ENCODE measurements at regions not wholly inside any gene's neighbourhood (a gene's known extent, or its start where the extent isn't known, plus 50 kb on each side); places are given as distances from the start of the nearest gene placed in this dataset.

DNA sequence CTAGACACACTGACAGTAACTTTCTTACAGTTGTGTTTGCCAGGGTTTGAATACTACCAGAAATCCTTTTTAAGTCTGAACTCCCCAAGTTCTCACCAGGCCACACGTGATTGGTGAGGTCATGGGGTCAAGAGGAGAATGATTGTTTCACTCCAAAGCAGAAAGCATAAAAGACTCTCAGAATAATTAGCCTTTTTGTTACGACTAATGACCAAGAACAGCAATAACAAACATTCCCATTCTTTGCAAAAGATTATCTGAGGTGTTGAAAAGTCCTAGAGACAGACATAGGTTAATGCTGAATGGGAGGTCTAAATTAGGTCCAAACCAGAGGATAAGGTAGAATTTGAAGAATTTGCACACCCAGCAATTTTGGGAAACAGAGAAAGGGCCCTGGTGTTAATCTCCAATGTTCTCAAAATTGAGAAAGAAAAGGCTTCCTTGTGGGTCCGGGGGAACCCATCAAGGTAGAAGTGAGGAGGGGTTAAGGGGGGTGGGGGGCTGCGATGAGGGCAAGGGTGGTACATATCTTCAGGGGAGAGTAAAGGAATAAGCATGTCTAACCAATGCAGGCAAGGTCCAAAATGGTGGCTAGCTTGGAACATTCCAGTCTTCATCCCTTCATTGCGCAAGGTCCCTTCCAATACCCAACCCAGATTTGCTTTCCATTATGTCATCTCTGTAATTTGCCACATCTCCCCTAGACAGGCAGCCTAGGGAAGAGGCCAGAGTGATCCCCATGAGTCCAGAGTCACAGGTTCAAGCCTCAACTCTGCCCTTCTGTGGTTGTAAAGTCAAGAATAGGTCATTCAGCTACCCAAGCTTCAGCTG, 74.6 kb upstream of the NFIA start:
- DNase-seq (ENCODE audit: extremely low read depth, low read depth): no peak
- H3K4me3 ChIP-seq (replicated peaks; ENCODE audit: low read depth, low read length): no peak overlapping the region
- TF ChIP-seq CTCF (IDR thresholded peaks at IDR 0.05; ENCODE audit: low read depth, low read length, missing control alignments): no peak

GRCh38 chr1:61005614-61006580, 76.5 kb upstream of the NFIA start:
- no peak for DNase-seq (ENCODE audit: extremely low read depth, low read depth)
- TF ChIP-seq CTCF (IDR thresholded peaks at IDR 0.05; ENCODE audit: low read depth, low read length, missing control alignments): no peak
- H3K4me3 ChIP-seq (replicated peaks; ENCODE audit: low read depth, low read length): no peak overlapping the region

GRCh38 chr1:61004262-61005003, 77.9 kb upstream of the NFIA start:
- DNase-seq (ENCODE audit: extremely low read depth, low read depth): no peak
- no peak for TF ChIP-seq CTCF (IDR thresholded peaks at IDR 0.05; ENCODE audit: low read depth, low read length, missing control alignments)
- H3K4me3 ChIP-seq (replicated peaks; ENCODE audit: low read depth, low read length): no peak overlapping the region

GRCh38 chr1:61000327-61000726, 82.0 kb upstream of the NFIA start:
- no peak for DNase-seq (ENCODE audit: extremely low read depth, low read depth)
- no peak overlapping the region for H3K4me3 ChIP-seq (replicated peaks; ENCODE audit: low read depth, low read length)
- no peak for TF ChIP-seq CTCF (IDR thresholded peaks at IDR 0.05; ENCODE audit: low read depth, low read length, missing control alignments)

- DNase-seq (ENCODE audit: extremely low read depth, low read depth): no peak
- no peak overlapping the region for H3K4me3 ChIP-seq (replicated peaks; ENCODE audit: low read depth, low read length)
- no peak for TF ChIP-seq CTCF (IDR thresholded peaks at IDR 0.05; ENCODE audit: low read depth, low read length, missing control alignments)
Measured at GRCh38 chr1:60998786-60999185, 83.6 kb upstream of the NFIA start.

DNA sequence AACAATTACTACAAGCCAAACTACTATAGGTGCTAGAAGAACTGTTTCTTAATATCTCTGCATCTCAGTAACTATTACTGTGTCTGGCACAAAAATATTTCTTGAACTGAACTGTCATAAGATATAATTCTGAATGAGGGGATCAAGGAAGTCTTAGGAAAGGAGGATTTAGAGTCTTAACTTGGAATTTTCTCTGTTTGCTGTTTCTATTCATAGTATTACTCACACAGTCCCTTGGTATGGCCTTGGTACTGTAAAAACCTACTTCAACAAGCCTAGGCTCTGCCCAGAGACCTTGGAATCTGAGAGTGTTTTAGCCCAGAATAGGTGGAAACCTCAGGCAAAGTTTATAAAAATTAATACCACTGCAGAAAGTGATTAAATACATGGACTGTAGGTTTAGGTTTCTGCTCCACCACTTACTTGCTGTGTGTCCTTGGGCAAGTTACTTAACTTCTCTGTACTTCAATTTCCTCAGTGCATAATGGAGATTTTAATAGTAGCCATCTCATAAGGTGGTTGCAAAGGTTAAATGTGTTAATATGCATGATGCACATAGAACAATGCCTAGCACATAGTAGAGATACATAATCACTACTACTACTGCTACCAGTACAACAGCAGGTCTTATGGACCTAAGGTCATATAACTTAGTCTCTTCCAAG, 87.4 kb upstream of the NFIA start:
- TF ChIP-seq CTCF (IDR thresholded peaks at IDR 0.05; ENCODE audit: low read depth, low read length, missing control alignments): no peak
- no peak for DNase-seq (ENCODE audit: extremely low read depth, low read depth)
- H3K4me3 ChIP-seq (replicated peaks; ENCODE audit: low read depth, low read length): no peak overlapping the region

Data from HFF-Myc (cell line).